GM12801 (cell line): ENCODE measurements at regions not wholly inside any gene's neighbourhood (a gene's known extent, or its start where the extent isn't known, plus 50 kb on each side); places are given as distances from the start of the nearest gene placed in this dataset.

Experiments
- CTCF ChIP-seq: IDR thresholded peaks from one replicate; pipeline ENCODE4 v1.5.1; 2011; ENCODE audit warnings: control low read depth; ENCODE audit not compliant: insufficient read length; ENCODE audit errors: extremely low read depth

- no peak for TF ChIP-seq CTCF
Measured at GRCh38 chr18:6486313-6486712, 71.6 kb upstream of the L3MBTL4 start.

- TF ChIP-seq CTCF, result no peak
Measured at GRCh38 chr18:6486764-6487426, 72.2 kb upstream of the L3MBTL4 start.

- TF ChIP-seq CTCF, result no peak
Measured at GRCh38 chr18:6487968-6488367, 73.3 kb upstream of the L3MBTL4 start.

GRCh38 chr18:6488956-6489355 lies 74.2 kb upstream of the L3MBTL4 start:
- no peak for TF ChIP-seq CTCF

GRCh38 chr18:6489977-6490376 lies 75.3 kb upstream of the L3MBTL4 start:
- no peak for TF ChIP-seq CTCF

GRCh38 chr18:6493194-6493593 lies 78.5 kb upstream of the L3MBTL4 start:
- TF ChIP-seq CTCF, result no peak

GRCh38 chr18:6495536-6495935 lies 80.8 kb upstream of the L3MBTL4 start:
- no peak for TF ChIP-seq CTCF
